H9 (cell line): ENCODE measurements at regions not wholly inside any gene's neighbourhood (a gene's known extent, or its start where the extent isn't known, plus 50 kb on each side); places are given as distances from the start of the nearest gene placed in this dataset.

ENCODE experiments used
- DNase-seq: peaks from one replicate; pipeline ENCODE4 v3.0.0-alpha.2; 2017
- H2AFZ ChIP-seq: one replicate; pipeline ENCODE4 v1.6.1; 2013; ENCODE audit warnings: mild to moderate bottlenecking, low read length, control low read depth, moderate library complexity
- H2AK5ac ChIP-seq: 2 replicates; pipeline ENCODE4 v1.6.1; 2013; ENCODE audit warnings: low read length, control low read depth, mixed read lengths; ENCODE audit not compliant: insufficient read length
- H2BK120ac ChIP-seq: one replicate; pipeline ENCODE4 v1.6.1; 2013; ENCODE audit warnings: low read depth, mild to moderate bottlenecking, low read length, control low read depth, inconsistent platforms; ENCODE audit not compliant: poor library complexity, severe bottlenecking
- H2BK12ac ChIP-seq: 2 replicates; pipeline ENCODE4 v1.6.1; 2013; ENCODE audit warnings: low read length, control low read depth, mixed read lengths, low read depth; ENCODE audit not compliant: insufficient read length
- H2BK15ac ChIP-seq: 2 replicates; pipeline ENCODE4 v1.6.1; 2013; ENCODE audit warnings: low read depth, low read length, control low read depth
- H2BK20ac ChIP-seq: one replicate; pipeline ENCODE4 v1.6.1; 2013; ENCODE audit warnings: low read depth, mild to moderate bottlenecking, low read length, control low read depth, inconsistent platforms; ENCODE audit not compliant: poor library complexity, severe bottlenecking
- H2BK5ac ChIP-seq: 2 replicates; pipeline ENCODE4 v1.6.1; 2013; ENCODE audit warnings: low read length, control low read depth, mixed read lengths; ENCODE audit not compliant: insufficient read length
- H3K14ac ChIP-seq: 2 replicates; pipeline ENCODE4 v1.6.1; 2013; ENCODE audit warnings: low read length, control low read depth; ENCODE audit not compliant: insufficient read depth
- H3K18ac ChIP-seq: 2 replicates; pipeline ENCODE4 v1.6.1; 2013; ENCODE audit warnings: low read depth, mild to moderate bottlenecking, mixed read lengths, low read length, control low read depth; ENCODE audit not compliant: insufficient read length
- H3K23ac ChIP-seq: 2 replicates; pipeline ENCODE4 v1.6.1; 2013; ENCODE audit warnings: low read length, control low read depth, mixed read lengths, low read depth; ENCODE audit not compliant: insufficient read length
- H3K23me2 ChIP-seq: 2 replicates; pipeline ENCODE4 v1.6.1; 2013; ENCODE audit warnings: low read depth, mild to moderate bottlenecking, mixed read lengths, low read length, control low read depth; ENCODE audit not compliant: insufficient read length, poor library complexity, severe bottlenecking
- H3K27ac ChIP-seq: 2 replicates; pipeline ENCODE4 v1.5.1; 2013; ENCODE audit warnings: low read length, control low read depth, mixed read lengths, low read depth; ENCODE audit not compliant: insufficient read length
- H3K27me3 ChIP-seq: 2 replicates; pipeline ENCODE4 v1.6.1; 2013; ENCODE audit warnings: low read length, control low read depth, inconsistent platforms; ENCODE audit not compliant: insufficient read depth
- H3K4ac ChIP-seq: 2 replicates; pipeline ENCODE4 v1.6.1; 2013; ENCODE audit warnings: low read depth, mild to moderate bottlenecking, control low read depth, inconsistent platforms, low read length, moderate library complexity
- H3K4me1 ChIP-seq: 2 replicates; pipeline ENCODE4 v1.6.1; 2013; ENCODE audit warnings: low read length, control low read depth, inconsistent platforms; ENCODE audit not compliant: insufficient read depth
- H3K4me2 ChIP-seq: 2 replicates; pipeline ENCODE4 v1.6.1; 2013; ENCODE audit warnings: low read length, control low read depth, mixed read lengths; ENCODE audit not compliant: insufficient read length, insufficient read depth
- H3K56ac ChIP-seq: 2 replicates; pipeline ENCODE4 v1.6.1; 2013; ENCODE audit warnings: low read depth, mild to moderate bottlenecking, mixed read lengths, low read length, control low read depth; ENCODE audit not compliant: insufficient read length
- H3K79me1 ChIP-seq: 2 replicates; pipeline ENCODE4 v1.6.1; 2013; ENCODE audit warnings: low read depth, mild to moderate bottlenecking, moderate library complexity, low read length, control low read depth, inconsistent platforms; ENCODE audit not compliant: insufficient read depth, poor library complexity, severe bottlenecking
- H3K79me2 ChIP-seq: 2 replicates; pipeline ENCODE4 v1.6.1; 2013; ENCODE audit warnings: low read length, control low read depth, inconsistent platforms; ENCODE audit not compliant: insufficient read depth
- H3K9ac ChIP-seq: 2 replicates; pipeline ENCODE4 v1.6.1; 2013; ENCODE audit warnings: low read length, control low read depth, mixed read lengths; ENCODE audit not compliant: insufficient read length; ENCODE audit errors: extremely low read depth
- H3K9me3 ChIP-seq: one replicate; pipeline ENCODE4 v1.6.1; 2013; ENCODE audit warnings: low read depth, low read length, inconsistent platforms; ENCODE audit not compliant: control insufficient read depth
- H3T11ph ChIP-seq: one replicate; pipeline ENCODE4 v1.6.1; 2013; ENCODE audit warnings: mild to moderate bottlenecking, low read length, control low read depth, inconsistent platforms
- H4K20me1 ChIP-seq: one replicate; pipeline ENCODE4 v1.6.1; 2013; ENCODE audit not compliant: control insufficient read depth, insufficient read length, insufficient read depth
- H4K5ac ChIP-seq: 2 replicates; pipeline ENCODE4 v1.6.1; 2013; ENCODE audit warnings: low read depth, mild to moderate bottlenecking, mixed read lengths, low read length, control low read depth; ENCODE audit not compliant: insufficient read length
- H4K8ac ChIP-seq: replicated peaks from 2 replicates; pipeline ENCODE4 v1.6.1; 2013; ENCODE audit warnings: low read length, control low read depth, mixed read lengths, low read depth; ENCODE audit not compliant: insufficient read length
- H4K91ac ChIP-seq: 2 replicates; pipeline ENCODE4 v1.6.1; 2013; ENCODE audit warnings: low read depth, mild to moderate bottlenecking, moderate library complexity, mixed read lengths, low read length, control low read depth; ENCODE audit not compliant: insufficient read length
- H3K27ac Mint-ChIP-seq, 3 experiments: 2 replicates in 2 of 3; 3 replicates in 1 of 3; pipeline ENCODE4 v1.8.0; 2020 to 2021; ENCODE audit warnings: mixed read lengths in 3 of 3, mild to moderate bottlenecking in 1 of 3, moderate library complexity in 1 of 3
- H3K27me3 Mint-ChIP-seq: 2 replicates; pipeline ENCODE4 v1.8.0; 2021; ENCODE audit warnings: low read depth, mild to moderate bottlenecking, moderate library complexity, mixed read lengths
- H3K36me3 Mint-ChIP-seq, 3 experiments: 2 replicates in 2 of 3; 3 replicates in 1 of 3; pipeline ENCODE4 v1.8.0; 2020 to 2021; ENCODE audit warnings: low read depth in 3 of 3, mixed read lengths in 3 of 3; ENCODE audit not compliant: insufficient read depth in 1 of 3
- H3K4me1 Mint-ChIP-seq, 2 experiments: 2 replicates each; pipeline ENCODE4 v1.8.0; 2020; ENCODE audit warnings: mixed read lengths in 2 of 2
- H3K4me3 Mint-ChIP-seq, 2 experiments: 2 replicates in 1 of 2; 3 replicates in 1 of 2; pipeline ENCODE4 v1.8.0; 2020 to 2021; ENCODE audit warnings: mild to moderate bottlenecking in 2 of 2, mixed read lengths in 2 of 2, moderate library complexity in 1 of 2
- H3K9me3 Mint-ChIP-seq, 2 experiments: 2 replicates in 1 of 2; 3 replicates in 1 of 2; pipeline ENCODE4 v1.8.0; 2020; ENCODE audit warnings: mild to moderate bottlenecking in 2 of 2, mixed read lengths in 2 of 2, moderate library complexity in 1 of 2
- WGBS: extraction: QIAGEN DNeasy Blood & Tissue Kit; methylation state at CpG from one replicate; pipeline ENCODE4 v1.1.7; 2013; ENCODE audit warnings: missing lambda C conversion rate, low lambda C conversion rate, mixed read lengths; ENCODE audit not compliant: insufficient read length; ENCODE audit errors: extremely low coverage; 5-methylcytosine and 5-hydroxymethylcytosine counted together
- TF ChIP-seq, protein P1 (sequence below): fragments of 200-600 bp; sonication (generic); conservative IDR thresholded peaks from 3 replicates; pipeline ENCODE4 v1.8.0; 2021; ENCODE audit warnings: antibody characterized with exemption, mild to moderate bottlenecking

DNA sequence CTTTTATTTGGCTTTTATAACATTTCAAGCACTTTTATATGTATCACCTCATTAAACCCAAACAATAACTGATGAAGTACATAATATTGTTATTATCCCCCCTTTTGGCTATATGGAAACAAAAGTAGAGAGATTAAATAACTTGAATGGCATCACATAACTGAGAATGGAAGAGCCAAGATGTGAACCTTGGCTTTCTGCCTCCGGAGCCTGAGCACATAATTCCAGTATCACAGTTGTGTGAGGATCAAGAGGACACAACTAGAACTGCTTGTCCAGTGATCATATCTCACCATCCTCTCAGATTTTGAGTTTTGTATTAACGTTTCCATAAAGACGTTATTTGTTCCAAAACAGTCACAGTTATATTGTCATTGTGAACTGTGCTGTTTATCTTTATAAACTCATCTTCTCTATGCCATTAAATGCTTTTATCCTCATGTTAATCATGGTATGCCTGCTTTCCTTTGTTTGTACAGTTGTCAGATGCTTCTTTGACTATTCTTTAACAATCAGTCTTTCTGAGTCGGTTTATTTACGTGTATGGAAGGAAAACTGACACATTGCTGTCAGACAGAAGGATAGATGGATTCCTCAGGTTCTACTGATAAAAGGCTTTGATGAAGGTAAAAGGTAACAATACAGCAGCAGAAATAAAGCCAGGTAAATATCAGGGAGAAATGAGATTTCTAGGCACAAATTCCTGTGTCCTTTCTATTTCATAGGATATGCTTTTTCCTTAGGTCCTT is 92.0 kb upstream of the FAM13C start:
- no peak overlapping the region for H3K4ac ChIP-seq
- H3K79me2 ChIP-seq = no peaks in the 10 kb centered on the region
- H3K27me3 Mint-ChIP-seq = no peaks in the 10 kb centered on the region
- H3K4me2 ChIP-seq = no peak overlapping the region
- H3K14ac ChIP-seq = no peak overlapping the region
- no peak overlapping the region for H2BK15ac ChIP-seq
- H4K20me1 ChIP-seq = no peaks in the 10 kb centered on the region
- no peak overlapping the region for H4K8ac ChIP-seq
- no peak overlapping the region for H2AK5ac ChIP-seq
- H2BK120ac ChIP-seq = no peak overlapping the region
- H2AFZ ChIP-seq = no peak overlapping the region
- H3K36me3 Mint-ChIP-seq = no peaks in the 10 kb centered on the region
- H3K23ac ChIP-seq = no peak overlapping the region
- no peak overlapping the region for H4K5ac ChIP-seq
- TF ChIP-seq, protein P1, sequence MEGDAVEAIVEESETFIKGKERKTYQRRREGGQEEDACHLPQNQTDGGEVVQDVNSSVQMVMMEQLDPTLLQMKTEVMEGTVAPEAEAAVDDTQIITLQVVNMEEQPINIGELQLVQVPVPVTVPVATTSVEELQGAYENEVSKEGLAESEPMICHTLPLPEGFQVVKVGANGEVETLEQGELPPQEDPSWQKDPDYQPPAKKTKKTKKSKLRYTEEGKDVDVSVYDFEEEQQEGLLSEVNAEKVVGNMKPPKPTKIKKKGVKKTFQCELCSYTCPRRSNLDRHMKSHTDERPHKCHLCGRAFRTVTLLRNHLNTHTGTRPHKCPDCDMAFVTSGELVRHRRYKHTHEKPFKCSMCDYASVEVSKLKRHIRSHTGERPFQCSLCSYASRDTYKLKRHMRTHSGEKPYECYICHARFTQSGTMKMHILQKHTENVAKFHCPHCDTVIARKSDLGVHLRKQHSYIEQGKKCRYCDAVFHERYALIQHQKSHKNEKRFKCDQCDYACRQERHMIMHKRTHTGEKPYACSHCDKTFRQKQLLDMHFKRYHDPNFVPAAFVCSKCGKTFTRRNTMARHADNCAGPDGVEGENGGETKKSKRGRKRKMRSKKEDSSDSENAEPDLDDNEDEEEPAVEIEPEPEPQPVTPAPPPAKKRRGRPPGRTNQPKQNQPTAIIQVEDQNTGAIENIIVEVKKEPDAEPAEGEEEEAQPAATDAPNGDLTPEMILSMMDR = no peak
- H3K9me3 Mint-ChIP-seq = 0 out of 5 replicates have a peak, but pooled peaks cover 0 to 3% of the 10 kb centered on the region in 2 experiments
- H3T11ph ChIP-seq = no peak overlapping the region
- no peak overlapping the region for H3K56ac ChIP-seq
- H2BK20ac ChIP-seq = no peak overlapping the region
- H2BK5ac ChIP-seq = no peak overlapping the region
- no peak overlapping the region for H3K9ac ChIP-seq
- H3K4me1 ChIP-seq = no peaks in the 10 kb centered on the region
- no peaks in the 10 kb centered on the region for H3K23me2 ChIP-seq
- no peaks in the 10 kb centered on the region for H3K9me3 ChIP-seq
- H3K27me3 ChIP-seq = no peaks in the 10 kb centered on the region
- no peaks in the 10 kb centered on the region for H3K4me1 Mint-ChIP-seq
- WGBS = no CpG with 5 or more reads among the region's 5 CpGs
- H4K91ac ChIP-seq = no peak overlapping the region
- H3K79me1 ChIP-seq = no peaks in the 10 kb centered on the region
- no peak overlapping the region for H3K27ac Mint-ChIP-seq
- H3K18ac ChIP-seq = no peak overlapping the region
- no peak overlapping the region for H3K27ac ChIP-seq
- no peak overlapping the region for H3K4me3 Mint-ChIP-seq
- no peak overlapping the region for H2BK12ac ChIP-seq
- no peak for DNase-seq
